IMR-90 (cell line): ENCODE measurements at regions not wholly inside any gene's neighbourhood (a gene's known extent, or its start where the extent isn't known, plus 50 kb on each side); places are given as distances from the start of the nearest gene placed in this dataset.

ENCODE experiments used
- ATAC-seq: fragments of 200-7000 bp; cut with Tn5 transposase; 2 replicates; pipeline ENCODE4 v1.9.1; 2020; ENCODE audit warnings: low read depth, mild to moderate bottlenecking, moderate library complexity
- BruUV-seq: library from RNA; stranded (reverse); fragments of 400-500 nt; replicated peaks from 2 replicates; lab custom pipeline; 2021; lab: Mats Ljungman, UMichigan
- CTCF ChIA-PET: fragments of 300-600 bp; formaldehyde crosslinking; extraction: SDS; loops from one replicate; lab custom pipeline; 2021; ENCODE audit warnings: antibody characterized with exemption; lab: Yijun Ruan, JAX
- POLR2A ChIA-PET: fragments of 300-600 bp; sonication (Branson Sonifier 250); formaldehyde crosslinking; loops from one replicate; lab custom pipeline; 2022; ENCODE audit warnings: antibody characterized with exemption; ENCODE audit not compliant: unreplicated experiment; lab: Charles Lee
- DNase-seq: peaks from one replicate; pipeline ENCODE4 v3.0.0; 2013
- H2AFZ ChIP-seq: replicated peaks from 2 replicates; pipeline ENCODE3; 2013; ENCODE audit warnings: low read length, mild to moderate bottlenecking; ENCODE audit not compliant: poor library complexity
- H2AK5ac ChIP-seq: 2 replicates; pipeline ENCODE4 v1.6.1; 2013; ENCODE audit warnings: low read depth, low read length, inconsistent platforms
- H2AK9ac ChIP-seq: replicated peaks from 2 replicates; pipeline ENCODE3; 2013; ENCODE audit warnings: mild to moderate bottlenecking, low read depth, low read length, moderate library complexity; ENCODE audit not compliant: poor library complexity
- H2BK120ac ChIP-seq: 2 replicates; pipeline ENCODE4 v1.6.1; 2013; ENCODE audit warnings: low read depth, low read length, inconsistent platforms
- H2BK15ac ChIP-seq: 3 replicates; pipeline ENCODE4 v1.6.1; 2013; ENCODE audit warnings: low read depth, low read length, inconsistent platforms
- H2BK20ac ChIP-seq: 2 replicates; pipeline ENCODE4 v1.6.1; 2013; ENCODE audit warnings: low read depth, mild to moderate bottlenecking, inconsistent platforms, low read length, moderate library complexity
- H2BK5ac ChIP-seq: 2 replicates; pipeline ENCODE4 v1.6.1; 2013; ENCODE audit warnings: mild to moderate bottlenecking, low read depth, low read length, inconsistent platforms; ENCODE audit not compliant: poor library complexity, severe bottlenecking
- H3K14ac ChIP-seq: replicated peaks from 2 replicates; pipeline ENCODE4 v1.6.1; 2013; ENCODE audit warnings: low read depth, low read length, inconsistent platforms
- H3K18ac ChIP-seq: 2 replicates; pipeline ENCODE4 v1.6.1; 2013; ENCODE audit warnings: low read depth, low read length, control low read depth
- H3K23ac ChIP-seq: 2 replicates; pipeline ENCODE4 v1.6.1; 2013; ENCODE audit warnings: low read depth, low read length, inconsistent platforms
- H3K27ac ChIP-seq: 2 replicates; pipeline ENCODE4 v1.5.1; 2013; ENCODE audit warnings: mild to moderate bottlenecking, control low read depth, low read length; ENCODE audit not compliant: insufficient read depth
- H3K27me3 ChIP-seq: 2 replicates; pipeline ENCODE4 v1.6.1; 2013; ENCODE audit warnings: low read length; ENCODE audit not compliant: control insufficient read depth, insufficient read depth
- H3K36me3 ChIP-seq: 2 replicates; pipeline ENCODE4 v1.6.1; 2013; ENCODE audit warnings: low read length, mixed read lengths; ENCODE audit not compliant: control insufficient read depth, insufficient read depth
- H3K4ac ChIP-seq: 2 replicates; pipeline ENCODE4 v1.6.1; 2013; ENCODE audit warnings: low read depth, low read length, inconsistent platforms
- H3K4me1 ChIP-seq: 2 replicates; pipeline ENCODE4 v1.6.1; 2013; ENCODE audit warnings: low read length, mixed read lengths; ENCODE audit not compliant: control insufficient read depth, insufficient read depth
- H3K4me2 ChIP-seq: 2 replicates; pipeline ENCODE4 v1.6.1; 2013; ENCODE audit warnings: low read depth, mild to moderate bottlenecking, control low read depth, low read length, moderate library complexity
- H3K4me3 ChIP-seq: 2 replicates; pipeline ENCODE4 v1.5.1; 2013; ENCODE audit warnings: low read depth, mild to moderate bottlenecking, control low read depth, low read length, moderate library complexity; ENCODE audit not compliant: insufficient read depth
- H3K56ac ChIP-seq: 2 replicates; pipeline ENCODE4 v1.6.1; 2013; ENCODE audit warnings: low read length, inconsistent platforms; ENCODE audit not compliant: insufficient read depth; ENCODE audit errors: extremely low read depth
- H3K79me1 ChIP-seq, 2 experiments: 2 replicates each; pipeline ENCODE4 v1.6.1; 2013; ENCODE audit warnings: low read length in 2 of 2, inconsistent platforms in 1 of 2, low read depth in 1 of 2
- H3K9ac ChIP-seq: 2 replicates; pipeline ENCODE4 v1.6.1; 2013; ENCODE audit warnings: low read depth, low read length, control low read depth
- H3K9me1 ChIP-seq: 2 replicates; pipeline ENCODE4 v1.6.1; 2013; ENCODE audit warnings: low read length, inconsistent platforms; ENCODE audit not compliant: insufficient read depth
- H3K9me3 ChIP-seq: 2 replicates; pipeline ENCODE4 v1.6.1; 2013; ENCODE audit warnings: low read length; ENCODE audit not compliant: control insufficient read depth, insufficient read depth
- H4K20me1 ChIP-seq: 2 replicates; pipeline ENCODE4 v1.6.1; 2013; ENCODE audit warnings: low read length, inconsistent platforms; ENCODE audit not compliant: insufficient read depth
- H4K5ac ChIP-seq: 2 replicates; pipeline ENCODE4 v1.6.1; 2013; ENCODE audit warnings: mild to moderate bottlenecking, low read depth, low read length, control low read depth
- H4K8ac ChIP-seq, 2 experiments: 2 replicates each; pipeline ENCODE4 v1.6.1; 2013; ENCODE audit warnings: low read depth in 2 of 2, low read length in 2 of 2, control low read depth in 1 of 2, inconsistent platforms in 1 of 2
- H4K91ac ChIP-seq: 2 replicates; pipeline ENCODE4 v1.6.1; 2013; ENCODE audit warnings: low read depth, low read length, inconsistent platforms; ENCODE audit not compliant: insufficient read depth
- CEBPB ChIP-seq: IDR thresholded peaks from 2 replicates; pipeline ENCODE4 v1.6.1; 2012; ENCODE audit warnings: low read depth, low read length, improper control_type of control experiment
- CHD1 ChIP-seq: IDR thresholded peaks from 2 replicates; pipeline ENCODE4 v1.6.1; 2012; ENCODE audit warnings: low read depth, low read length, improper control_type of control experiment
- FOS ChIP-seq: fragments of 150-350 bp; IDR thresholded peaks from 2 replicates; pipeline ENCODE4 v1.6.1; 2016; ENCODE audit warnings: low read depth, low read length
- MAFK ChIP-seq: IDR thresholded peaks from 2 replicates; pipeline ENCODE4 v1.6.1; 2012; ENCODE audit warnings: low read depth, low read length, improper control_type of control experiment
- MAZ ChIP-seq: IDR thresholded peaks from 2 replicates; pipeline ENCODE4 v1.6.1; 2012; ENCODE audit warnings: low read depth, mild to moderate bottlenecking, low read length, improper control_type of control experiment, moderate library complexity, borderline replicate concordance
- NFE2L2 ChIP-seq: fragments of 150-350 bp; IDR thresholded peaks from 2 replicates; pipeline ENCODE4 v1.6.1; 2016; ENCODE audit warnings: low read depth, mild to moderate bottlenecking, low read length
- POLR2A ChIP-seq: IDR thresholded peaks from 2 replicates; pipeline ENCODE4 v1.6.1; 2012; ENCODE audit warnings: mild to moderate bottlenecking, low read depth, low read length
- RAD21 ChIP-seq: IDR thresholded peaks from 2 replicates; pipeline ENCODE4 v1.6.1; 2012; ENCODE audit warnings: low read length, improper control_type of control experiment
- RCOR1 ChIP-seq: IDR thresholded peaks from 2 replicates; pipeline ENCODE4 v1.6.1; 2012; ENCODE audit warnings: mild to moderate bottlenecking, low read length, improper control_type of control experiment; ENCODE audit not compliant: insufficient replicate concordance
- RFX5 ChIP-seq: IDR thresholded peaks from 2 replicates; pipeline ENCODE4 v1.8.0; 2012; ENCODE audit warnings: low read depth, mild to moderate bottlenecking, low read length, moderate library complexity
- WGBS, 2 experiments: methylation state at CpG; one replicate each; pipeline versions ENCODE4 v1.1.5 to v1.1.7; 2013; ENCODE audit warnings: missing lambda C conversion rate in 2 of 2; ENCODE audit not compliant: insufficient read length in 1 of 2; ENCODE audit errors: extremely low coverage in 2 of 2; 5-methylcytosine and 5-hydroxymethylcytosine counted together
- dilution Hi-C: fragments of 300-500 bp; cut with HindIII; formaldehyde crosslinking; loops from one replicate; pipeline ENCODE4 v1.14.3; 2018; ENCODE audit warnings: low sequenced_read_pairs; ENCODE audit not compliant: unreplicated experiment
- in situ Hi-C: fragments of 300-500 bp; cut with MboI; formaldehyde crosslinking; loops from 3 replicates; pipeline ENCODE4 v1.14.3; 2019; ENCODE audit warnings: low sequenced_read_pairs, inconsistent platforms, mixed read lengths
- intact Hi-C: fragments of 100-400 bp; cut with micrococcal nuclease; formaldehyde crosslinking; loops from 2 replicates; pipeline ENCODE4 v1.10.0; 2022
- TF ChIP-seq, protein P1 (sequence below): conservative IDR thresholded peaks from 2 replicates; pipeline ENCODE4 v1.5.1; 2012; ENCODE audit warnings: mild to moderate bottlenecking, low read depth, low read length, improper control_type of control experiment
- TF ChIP-seq, protein P2 (sequence below): fragments of 150-350 bp; IDR thresholded peaks from 2 replicates; pipeline ENCODE4 v1.6.1; 2017; ENCODE audit warnings: mild to moderate bottlenecking, antibody characterized with exemption, low read length, low read depth
- TF ChIP-seq, protein P3 (sequence below): fragments of 150-350 bp; IDR thresholded peaks from 2 replicates; pipeline ENCODE4 v1.6.1; 2016; ENCODE audit warnings: low read depth, mild to moderate bottlenecking, low read length, moderate library complexity, borderline replicate concordance

DNA sequence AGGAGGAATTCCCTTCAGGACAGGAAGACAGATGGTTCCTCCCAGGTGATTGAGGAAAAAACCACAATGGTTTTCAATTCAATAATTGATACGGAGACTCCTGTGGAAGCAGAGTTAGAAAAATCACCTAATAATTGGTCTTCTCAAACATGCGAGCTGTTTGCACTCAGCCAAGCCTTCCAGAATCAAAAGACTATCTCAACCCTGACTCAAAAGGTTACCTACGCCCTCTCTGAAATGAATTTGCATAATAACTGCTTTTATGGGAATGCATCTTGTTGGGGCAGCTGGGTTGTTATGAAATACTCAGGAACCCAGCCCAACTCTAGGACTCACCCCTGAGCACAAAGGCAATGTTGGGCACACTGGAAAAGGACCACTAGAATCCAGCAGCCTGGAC, 66.9 kb upstream of the ARSJ start:
- Histone ChIP-seq H3K36me3 (no peaks in the 10 kb centered on the region), H4K20me1 (no peaks in the 10 kb centered on the region), H4K5ac (no peak overlapping the region), H2AFZ (no peak overlapping the region), H2BK20ac (no peak overlapping the region), H3K27me3 (no peaks in the 10 kb centered on the region), H3K27ac (no peak overlapping the region), H3K4me2 (no peak overlapping the region), H3K4me3 (no peak overlapping the region), H3K4ac (no peak overlapping the region), H3K9ac (no peak overlapping the region), H2BK5ac (no peak overlapping the region), H4K91ac (no peak overlapping the region), H3K79me1 (no peaks in the 10 kb centered on the region), H3K14ac (no peak overlapping the region), H3K9me3 (no peaks in the 10 kb centered on the region), H3K18ac (no peak overlapping the region), H2BK120ac (no peak overlapping the region), H3K56ac (no peak overlapping the region), H4K8ac (no peak overlapping the region), H2AK5ac (no peak overlapping the region), H3K9me1 (no peaks in the 10 kb centered on the region), H3K4me1 (no peaks in the 10 kb centered on the region), H2BK15ac (no peak overlapping the region), H3K23ac (no peak overlapping the region), H2AK9ac (no peak overlapping the region)
- CTCF ChIA-PET = interaction anchor here (0.7 kb wide), 1 partner anchor 12 kb away, joined by 4 read pairs; no protein-coding TSS in a partner anchor
- TF ChIP-seq, protein P1, sequence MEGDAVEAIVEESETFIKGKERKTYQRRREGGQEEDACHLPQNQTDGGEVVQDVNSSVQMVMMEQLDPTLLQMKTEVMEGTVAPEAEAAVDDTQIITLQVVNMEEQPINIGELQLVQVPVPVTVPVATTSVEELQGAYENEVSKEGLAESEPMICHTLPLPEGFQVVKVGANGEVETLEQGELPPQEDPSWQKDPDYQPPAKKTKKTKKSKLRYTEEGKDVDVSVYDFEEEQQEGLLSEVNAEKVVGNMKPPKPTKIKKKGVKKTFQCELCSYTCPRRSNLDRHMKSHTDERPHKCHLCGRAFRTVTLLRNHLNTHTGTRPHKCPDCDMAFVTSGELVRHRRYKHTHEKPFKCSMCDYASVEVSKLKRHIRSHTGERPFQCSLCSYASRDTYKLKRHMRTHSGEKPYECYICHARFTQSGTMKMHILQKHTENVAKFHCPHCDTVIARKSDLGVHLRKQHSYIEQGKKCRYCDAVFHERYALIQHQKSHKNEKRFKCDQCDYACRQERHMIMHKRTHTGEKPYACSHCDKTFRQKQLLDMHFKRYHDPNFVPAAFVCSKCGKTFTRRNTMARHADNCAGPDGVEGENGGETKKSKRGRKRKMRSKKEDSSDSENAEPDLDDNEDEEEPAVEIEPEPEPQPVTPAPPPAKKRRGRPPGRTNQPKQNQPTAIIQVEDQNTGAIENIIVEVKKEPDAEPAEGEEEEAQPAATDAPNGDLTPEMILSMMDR = no peak
- TF ChIP-seq, protein P2, sequence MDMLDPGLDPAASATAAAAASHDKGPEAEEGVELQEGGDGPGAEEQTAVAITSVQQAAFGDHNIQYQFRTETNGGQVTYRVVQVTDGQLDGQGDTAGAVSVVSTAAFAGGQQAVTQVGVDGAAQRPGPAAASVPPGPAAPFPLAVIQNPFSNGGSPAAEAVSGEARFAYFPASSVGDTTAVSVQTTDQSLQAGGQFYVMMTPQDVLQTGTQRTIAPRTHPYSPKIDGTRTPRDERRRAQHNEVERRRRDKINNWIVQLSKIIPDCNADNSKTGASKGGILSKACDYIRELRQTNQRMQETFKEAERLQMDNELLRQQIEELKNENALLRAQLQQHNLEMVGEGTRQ = no peak
- TF ChIP-seq, protein P3, sequence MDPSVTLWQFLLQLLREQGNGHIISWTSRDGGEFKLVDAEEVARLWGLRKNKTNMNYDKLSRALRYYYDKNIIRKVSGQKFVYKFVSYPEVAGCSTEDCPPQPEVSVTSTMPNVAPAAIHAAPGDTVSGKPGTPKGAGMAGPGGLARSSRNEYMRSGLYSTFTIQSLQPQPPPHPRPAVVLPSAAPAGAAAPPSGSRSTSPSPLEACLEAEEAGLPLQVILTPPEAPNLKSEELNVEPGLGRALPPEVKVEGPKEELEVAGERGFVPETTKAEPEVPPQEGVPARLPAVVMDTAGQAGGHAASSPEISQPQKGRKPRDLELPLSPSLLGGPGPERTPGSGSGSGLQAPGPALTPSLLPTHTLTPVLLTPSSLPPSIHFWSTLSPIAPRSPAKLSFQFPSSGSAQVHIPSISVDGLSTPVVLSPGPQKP = no peak
- TF ChIP-seq RCOR1 (no peak), MAZ (no peak), RAD21 (no peak), MAFK (no peak), POLR2A (no peak), NFE2L2 (no peak), CEBPB (no peak), FOS (no peak), CHD1 (no peak), RFX5 (no peak)
- POLR2A ChIA-PET = no interaction called here
- dilution Hi-C loops = no loop called here
- no CpG with 5 or more reads among the region's 3 CpGs for WGBS, 2 experiments
- ATAC-seq (no peak), DNase-seq (no peak)
- no TSS peak for BruUV-seq
- intact Hi-C loops = no loop called here
- in situ Hi-C loops = no loop called here
